Panc1 (cell line): ENCODE measurements at regions not wholly inside any gene's neighbourhood (a gene's known extent, or its start where the extent isn't known, plus 50 kb on each side); places are given as distances from the start of the nearest gene placed in this dataset.

ENCODE experiments used
- ATAC-seq: fragments of 200-7000 bp; cut with Tn5 transposase; 2 replicates; pipeline ENCODE4 v1.9.1; 2020; ENCODE audit warnings: mild to moderate bottlenecking, moderate library complexity
- BruUV-seq: library from RNA; stranded (reverse); fragments of 400-500 nt; replicated peaks from 2 replicates; lab custom pipeline; 2021; lab: Mats Ljungman, UMichigan
- CTCF ChIA-PET: fragments of 300-600 bp; sonication (Branson Sonifier 250); formaldehyde crosslinking; loops from one replicate; lab custom pipeline; 2022; ENCODE audit warnings: antibody characterized with exemption; lab: Charles Lee
- POLR2A ChIA-PET: fragments of 300-600 bp; sonication (Branson Sonifier 250); formaldehyde crosslinking; loops from one replicate; lab custom pipeline; 2022; ENCODE audit warnings: antibody characterized with exemption; lab: Charles Lee
- DNase-seq: peaks from one replicate; pipeline ENCODE4 v3.0.0-alpha.2; 2010; ENCODE audit warnings: low read depth, low spot score
- H3K27ac ChIP-seq: 2 replicates; pipeline ENCODE4 v1.5.1; 2011; ENCODE audit warnings: mild to moderate bottlenecking, low read length, inconsistent platforms
- H3K27me3 ChIP-seq: fragments of 200-500 bp; sonication (Bioruptor generic); 2 replicates; pipeline ENCODE4 v1.6.0; 2014; ENCODE audit warnings: low read length, inconsistent platforms; ENCODE audit not compliant: control insufficient read depth, insufficient read depth
- H3K36me3 ChIP-seq: fragments of 200-500 bp; sonication (Bioruptor generic); 2 replicates; pipeline ENCODE4 v1.5.1; 2014; ENCODE audit warnings: inconsistent platforms, mild to moderate bottlenecking, low read length, moderate library complexity; ENCODE audit not compliant: control insufficient read depth, insufficient read depth
- H3K4me1 ChIP-seq: 2 replicates; pipeline ENCODE4 v1.5.1; 2011; ENCODE audit warnings: inconsistent platforms, mild to moderate bottlenecking, low read length, moderate library complexity; ENCODE audit not compliant: control insufficient read depth, insufficient read depth
- H3K4me3 ChIP-seq, 2 experiments: 2 replicates each; pipeline ENCODE4 v1.5.1; 2011 to 2012; ENCODE audit warnings: low read depth in 2 of 2, low read length in 2 of 2, mild to moderate bottlenecking in 2 of 2, inconsistent platforms in 1 of 2, moderate library complexity in 1 of 2
- H3K9me3 ChIP-seq: fragments of 200-500 bp; sonication (Bioruptor generic); 2 replicates; pipeline ENCODE4 v1.5.1; 2014; ENCODE audit warnings: low read depth, mild to moderate bottlenecking, inconsistent platforms, low read length, moderate library complexity; ENCODE audit not compliant: control insufficient read depth, insufficient read depth
- POLR2AphosphoS5 ChIP-seq: IDR thresholded peaks from 2 replicates; pipeline ENCODE4 v1.6.1; 2012; ENCODE audit warnings: mild to moderate bottlenecking, low read depth, low read length, moderate library complexity
- SIN3A ChIP-seq: IDR thresholded peaks from 2 replicates; pipeline ENCODE4 v1.6.1; 2012; ENCODE audit warnings: low read depth, mild to moderate bottlenecking, low read length, moderate library complexity, borderline replicate concordance; ENCODE audit not compliant: insufficient read depth
- TCF7L2 ChIP-seq: IDR thresholded peaks from 2 replicates; pipeline ENCODE4 v1.6.1; 2011; ENCODE audit warnings: mild to moderate bottlenecking, low read depth, low read length, inconsistent platforms
- in situ Hi-C: cut with HindIII; loops from 2 replicates; pipeline ENCODE4 v1.10.0; 2016; ENCODE audit warnings: low sequenced_read_pairs, low pct_unique_long_range_greater_than_20kb
- intact Hi-C: fragments of 100-400 bp; cut with micrococcal nuclease; formaldehyde crosslinking; loops from one replicate; pipeline ENCODE4 v1.10.0; 2022; ENCODE audit not compliant: unreplicated experiment
- TF ChIP-seq, protein P1 (sequence below), 2 experiments: IDR thresholded peaks; 2 replicates each; pipeline ENCODE4 v1.6.1; 2011 to 2012; ENCODE audit warnings: low read depth in 2 of 2, control low read depth in 1 of 2, low read length in 1 of 2, mild to moderate bottlenecking in 1 of 2, moderate library complexity in 1 of 2; ENCODE audit not compliant: insufficient read depth in 1 of 2
- TF ChIP-seq, protein P2 (sequence below): fragments of 450-650 bp; IDR thresholded peaks from 2 replicates; pipeline ENCODE4 v1.5.1; 2017; ENCODE audit warnings: mild to moderate bottlenecking

DNA sequence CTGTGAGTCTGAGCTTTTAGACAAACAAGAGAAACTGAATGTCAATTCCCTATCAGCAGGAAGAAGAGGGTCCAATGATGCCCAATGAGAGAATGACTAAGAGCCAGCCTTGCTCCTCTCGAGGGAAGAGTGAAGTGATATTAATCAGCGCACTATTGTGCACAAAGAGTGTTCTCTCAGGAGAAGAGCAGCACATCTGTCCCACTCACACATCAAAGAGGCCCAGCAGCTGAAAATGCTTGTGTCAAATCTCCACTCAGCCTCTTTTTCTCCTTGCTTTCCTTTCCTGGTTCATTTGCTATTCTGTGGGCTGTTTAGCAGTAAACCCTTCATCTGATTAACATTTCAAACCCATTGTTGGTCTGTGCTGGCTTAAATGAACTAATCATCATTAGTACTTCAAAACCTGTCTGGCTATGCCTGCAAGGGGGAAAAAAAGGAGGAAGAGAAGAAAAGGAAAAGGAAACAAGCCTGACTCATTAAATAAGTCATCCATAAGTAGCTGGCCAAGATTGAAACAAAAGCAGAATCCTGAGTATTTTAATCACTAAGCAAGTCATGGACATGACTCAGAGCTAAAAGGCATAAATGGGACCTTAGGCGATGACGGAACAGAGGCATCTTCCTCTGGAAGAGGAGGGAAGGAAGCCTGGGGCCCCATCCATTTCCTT lies 912.7 kb downstream of the TUSC7 start:
- Histone ChIP-seq H3K36me3 (no peaks in the 10 kb centered on the region), H3K27me3 (no peaks in the 10 kb centered on the region; the same call in 1 of the 2 replicates), H3K4me1 (no peaks in the 10 kb centered on the region), H3K27ac (no peak overlapping the region), H3K4me3 (no peak overlapping the region), H3K9me3 (no peaks in the 10 kb centered on the region)
- no peak for DNase-seq
- CTCF ChIA-PET: no interaction called here
- in situ Hi-C loops (no loop called here), intact Hi-C loops (no loop called here)
- TF ChIP-seq, protein P1, sequence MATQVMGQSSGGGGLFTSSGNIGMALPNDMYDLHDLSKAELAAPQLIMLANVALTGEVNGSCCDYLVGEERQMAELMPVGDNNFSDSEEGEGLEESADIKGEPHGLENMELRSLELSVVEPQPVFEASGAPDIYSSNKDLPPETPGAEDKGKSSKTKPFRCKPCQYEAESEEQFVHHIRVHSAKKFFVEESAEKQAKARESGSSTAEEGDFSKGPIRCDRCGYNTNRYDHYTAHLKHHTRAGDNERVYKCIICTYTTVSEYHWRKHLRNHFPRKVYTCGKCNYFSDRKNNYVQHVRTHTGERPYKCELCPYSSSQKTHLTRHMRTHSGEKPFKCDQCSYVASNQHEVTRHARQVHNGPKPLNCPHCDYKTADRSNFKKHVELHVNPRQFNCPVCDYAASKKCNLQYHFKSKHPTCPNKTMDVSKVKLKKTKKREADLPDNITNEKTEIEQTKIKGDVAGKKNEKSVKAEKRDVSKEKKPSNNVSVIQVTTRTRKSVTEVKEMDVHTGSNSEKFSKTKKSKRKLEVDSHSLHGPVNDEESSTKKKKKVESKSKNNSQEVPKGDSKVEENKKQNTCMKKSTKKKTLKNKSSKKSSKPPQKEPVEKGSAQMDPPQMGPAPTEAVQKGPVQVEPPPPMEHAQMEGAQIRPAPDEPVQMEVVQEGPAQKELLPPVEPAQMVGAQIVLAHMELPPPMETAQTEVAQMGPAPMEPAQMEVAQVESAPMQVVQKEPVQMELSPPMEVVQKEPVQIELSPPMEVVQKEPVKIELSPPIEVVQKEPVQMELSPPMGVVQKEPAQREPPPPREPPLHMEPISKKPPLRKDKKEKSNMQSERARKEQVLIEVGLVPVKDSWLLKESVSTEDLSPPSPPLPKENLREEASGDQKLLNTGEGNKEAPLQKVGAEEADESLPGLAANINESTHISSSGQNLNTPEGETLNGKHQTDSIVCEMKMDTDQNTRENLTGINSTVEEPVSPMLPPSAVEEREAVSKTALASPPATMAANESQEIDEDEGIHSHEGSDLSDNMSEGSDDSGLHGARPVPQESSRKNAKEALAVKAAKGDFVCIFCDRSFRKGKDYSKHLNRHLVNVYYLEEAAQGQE (IDR thresholded peaks at IDR 0.05; ENCODE audit: insufficient read depth in 1 of 2, low read depth in 2 of 2, low read length in 1 of 2): no peak
- TF ChIP-seq, protein P2, sequence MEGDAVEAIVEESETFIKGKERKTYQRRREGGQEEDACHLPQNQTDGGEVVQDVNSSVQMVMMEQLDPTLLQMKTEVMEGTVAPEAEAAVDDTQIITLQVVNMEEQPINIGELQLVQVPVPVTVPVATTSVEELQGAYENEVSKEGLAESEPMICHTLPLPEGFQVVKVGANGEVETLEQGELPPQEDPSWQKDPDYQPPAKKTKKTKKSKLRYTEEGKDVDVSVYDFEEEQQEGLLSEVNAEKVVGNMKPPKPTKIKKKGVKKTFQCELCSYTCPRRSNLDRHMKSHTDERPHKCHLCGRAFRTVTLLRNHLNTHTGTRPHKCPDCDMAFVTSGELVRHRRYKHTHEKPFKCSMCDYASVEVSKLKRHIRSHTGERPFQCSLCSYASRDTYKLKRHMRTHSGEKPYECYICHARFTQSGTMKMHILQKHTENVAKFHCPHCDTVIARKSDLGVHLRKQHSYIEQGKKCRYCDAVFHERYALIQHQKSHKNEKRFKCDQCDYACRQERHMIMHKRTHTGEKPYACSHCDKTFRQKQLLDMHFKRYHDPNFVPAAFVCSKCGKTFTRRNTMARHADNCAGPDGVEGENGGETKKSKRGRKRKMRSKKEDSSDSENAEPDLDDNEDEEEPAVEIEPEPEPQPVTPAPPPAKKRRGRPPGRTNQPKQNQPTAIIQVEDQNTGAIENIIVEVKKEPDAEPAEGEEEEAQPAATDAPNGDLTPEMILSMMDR: no peak
- TF ChIP-seq POLR2AphosphoS5 (no peak), SIN3A (no peak), TCF7L2 (no peak)
- no peak for ATAC-seq
- no TSS peak for BruUV-seq
- POLR2A ChIA-PET: no interaction called here

GRCh38 chr3:117624424-117624823 lies 914.8 kb downstream of the TUSC7 start:
- no peak overlapping the region for H3K27ac ChIP-seq
- H3K9me3 ChIP-seq: no peaks in the 10 kb centered on the region
- POLR2A ChIA-PET: no interaction called here
- H3K27me3 ChIP-seq: no peaks in the 10 kb centered on the region; the same call in 1 of the 2 replicates
- in situ Hi-C loops: no loop called here
- TF ChIP-seq, protein P2: no peak
- TF ChIP-seq SIN3A (no peak), TCF7L2 (no peak), POLR2AphosphoS5 (no peak)
- TF ChIP-seq, protein P1 (IDR thresholded peaks at IDR 0.05; ENCODE audit: insufficient read depth in 1 of 2, low read depth in 2 of 2, low read length in 1 of 2): no peak
- H3K4me3 ChIP-seq: no peak overlapping the region
- BruUV-seq: no TSS peak
- H3K4me1 ChIP-seq: no peaks in the 10 kb centered on the region
- H3K36me3 ChIP-seq: no peaks in the 10 kb centered on the region
- intact Hi-C loops: no loop called here
- DNase-seq (no peak), ATAC-seq (no peak)
- CTCF ChIA-PET: no interaction called here
